GM12891 (cell line): ENCODE measurements at regions not wholly inside any gene's neighbourhood (a gene's known extent, or its start where the extent isn't known, plus 50 kb on each side); places are given as distances from the start of the nearest gene placed in this dataset.

Experiments used
- DNase-seq: peaks from one replicate; pipeline ENCODE4 v3.0.0; 2011; ENCODE audit warnings: low spot score; ENCODE audit not compliant: insufficient read length
- FAIRE-seq: peaks from 2 replicates; lab custom pipeline; 2011; peaks lifted over from hg19 to GRCh38; lab: Jason Lieb, UNC
- PAX5 ChIP-seq: IDR thresholded peaks from 2 replicates; pipeline ENCODE4 v1.6.1; 2011; ENCODE audit warnings: low read length, moderate library complexity, mild to moderate bottlenecking; ENCODE audit not compliant: insufficient read depth, severe bottlenecking
- POLR2A ChIP-seq: IDR thresholded peaks from 2 replicates; pipeline ENCODE4 v1.6.1; 2011; ENCODE audit warnings: low read depth, low read length, control low read depth
- POLR2AphosphoS5 ChIP-seq: IDR thresholded peaks from 2 replicates; pipeline ENCODE4 v1.6.1; 2011; ENCODE audit warnings: low read depth, low read length, control low read depth
- POU2F2 ChIP-seq: IDR thresholded peaks from 2 replicates; pipeline ENCODE4 v1.6.1; 2011; ENCODE audit warnings: low read depth, mild to moderate bottlenecking, control low read depth, low read length, moderate library complexity
- SPI1 ChIP-seq: IDR thresholded peaks from 2 replicates; pipeline ENCODE4 v1.6.1; 2011; ENCODE audit warnings: low read depth, low read length, control low read depth
- TAF1 ChIP-seq: IDR thresholded peaks from 2 replicates; pipeline ENCODE4 v1.6.1; 2011; ENCODE audit warnings: low read depth, low read length, control low read depth

GRCh38 chr15:61685971-61686370, 374.3 kb downstream of the VPS13C start:
- DNase-seq: no peak
- FAIRE-seq: no peak
- no peak for TF ChIP-seq POLR2A
- TF ChIP-seq POU2F2: no peak
- no peak for TF ChIP-seq POLR2AphosphoS5
- no peak for TF ChIP-seq PAX5
- TF ChIP-seq TAF1: no peak
- TF ChIP-seq SPI1: no peak

DNA sequence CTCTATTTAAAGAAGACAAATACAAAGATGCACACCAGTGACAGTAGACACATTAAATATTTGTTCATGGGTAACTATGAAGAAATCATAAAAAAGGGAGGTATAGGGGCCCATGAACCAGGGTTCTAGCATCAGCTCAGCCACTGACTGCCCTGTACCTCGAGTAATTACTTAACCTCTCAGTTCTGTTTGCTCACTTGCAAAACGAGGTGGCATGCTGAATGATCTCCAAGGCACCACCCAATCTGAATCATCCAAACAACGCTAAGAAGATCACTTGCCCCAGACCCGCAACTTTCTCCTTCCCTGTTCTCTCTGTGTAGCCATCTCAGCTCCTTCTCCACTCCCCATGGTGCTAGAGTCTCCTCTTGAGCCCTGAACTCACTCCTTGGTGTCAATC, 374.7 kb downstream of the VPS13C start:
- FAIRE-seq: no peak
- no peak for DNase-seq
- TF ChIP-seq POLR2AphosphoS5 (no peak), SPI1 (no peak), POLR2A (no peak), TAF1 (no peak), PAX5 (no peak), POU2F2 (no peak)

DNA sequence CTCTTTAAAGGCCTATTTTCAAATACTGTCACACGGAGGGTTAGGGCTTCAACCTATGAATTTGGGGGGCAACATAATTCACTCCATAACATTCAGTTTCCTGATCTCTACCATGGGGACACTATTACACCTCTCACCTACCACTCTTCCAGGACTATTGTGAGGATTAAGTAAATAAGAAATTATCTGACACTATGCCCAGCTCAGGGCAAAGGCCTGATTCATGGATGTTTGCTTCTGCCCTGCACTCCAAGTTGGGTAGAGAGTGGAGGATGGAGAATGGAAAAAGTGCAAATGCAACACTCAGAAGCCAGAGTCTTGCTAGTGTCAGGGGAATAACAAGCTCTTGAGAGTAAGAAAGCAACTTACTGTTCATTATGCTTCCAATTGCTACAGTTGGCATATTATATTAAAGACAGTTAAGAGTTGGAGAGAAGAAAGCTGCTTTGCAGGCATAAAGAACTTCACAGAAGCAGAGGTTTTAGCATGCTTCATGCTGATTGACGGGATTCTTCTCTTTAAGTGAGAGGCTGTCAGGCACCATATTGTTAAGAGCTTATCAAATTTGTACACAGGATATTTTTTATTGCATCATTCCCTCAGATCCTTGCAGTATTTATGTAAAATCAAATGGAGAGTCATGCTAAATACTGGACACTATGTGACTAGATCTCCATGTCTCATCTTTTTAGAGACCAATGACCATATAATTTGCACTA, 375.3 kb downstream of the VPS13C start:
- FAIRE-seq: no peak
- TF ChIP-seq TAF1: no peak
- TF ChIP-seq POLR2AphosphoS5: no peak
- TF ChIP-seq POU2F2: no peak
- no peak for TF ChIP-seq PAX5

DNA sequence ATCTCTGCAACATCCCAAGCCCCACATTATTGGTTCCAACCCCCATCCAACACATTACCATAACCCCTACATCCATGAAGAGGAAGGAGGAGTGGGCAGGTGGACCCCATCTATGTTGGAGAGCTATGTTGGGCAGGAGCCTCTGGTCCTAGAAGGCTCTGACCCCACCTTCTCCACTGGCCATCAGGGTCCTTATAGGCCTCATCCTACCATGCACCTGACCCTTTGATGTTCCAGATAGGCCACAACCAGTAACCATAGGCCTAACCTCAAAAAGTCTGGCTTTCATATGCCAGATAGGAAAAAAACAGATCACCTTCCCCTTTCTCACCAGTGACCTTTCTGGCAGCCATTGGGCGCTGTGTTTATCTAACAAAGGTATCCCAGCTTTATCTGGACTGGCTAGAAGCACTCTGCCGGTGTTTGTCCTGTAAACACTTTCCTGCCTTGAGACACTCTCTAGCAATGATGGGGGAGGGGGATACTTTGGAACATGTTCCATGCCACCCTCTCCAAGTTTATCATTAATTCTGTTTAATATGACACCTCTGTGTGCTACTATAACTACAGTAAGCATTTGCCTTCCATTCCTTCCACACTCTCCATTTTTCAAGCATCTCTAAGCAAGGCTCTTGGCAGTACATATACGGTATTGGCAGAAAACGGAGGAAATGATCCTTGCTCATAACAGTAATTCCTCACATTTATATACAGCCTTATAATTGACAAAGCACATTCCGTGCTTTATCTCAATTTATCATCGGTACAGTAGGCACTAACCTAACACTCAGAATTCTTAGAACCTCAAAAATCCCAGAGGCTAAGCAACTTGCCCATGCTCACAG, 377.1 kb downstream of the VPS13C start:
- FAIRE-seq (no peak), DNase-seq (no peak)
- no peak for TF ChIP-seq POLR2A
- no peak for TF ChIP-seq POLR2AphosphoS5
- no peak for TF ChIP-seq PAX5
- no peak for TF ChIP-seq POU2F2
- no peak for TF ChIP-seq SPI1
- TF ChIP-seq TAF1: no peak

More for the DNA sequence above, 375.3 kb downstream of the VPS13C start:
- no peak for DNase-seq

GRCh38 chr15:61681676-61682075, 378.6 kb downstream of the VPS13C start:
- no peak for FAIRE-seq
- no peak for DNase-seq
- TF ChIP-seq PAX5 (no peak), TAF1 (no peak), SPI1 (no peak), POLR2AphosphoS5 (no peak), POU2F2 (no peak), POLR2A (no peak)

DNA sequence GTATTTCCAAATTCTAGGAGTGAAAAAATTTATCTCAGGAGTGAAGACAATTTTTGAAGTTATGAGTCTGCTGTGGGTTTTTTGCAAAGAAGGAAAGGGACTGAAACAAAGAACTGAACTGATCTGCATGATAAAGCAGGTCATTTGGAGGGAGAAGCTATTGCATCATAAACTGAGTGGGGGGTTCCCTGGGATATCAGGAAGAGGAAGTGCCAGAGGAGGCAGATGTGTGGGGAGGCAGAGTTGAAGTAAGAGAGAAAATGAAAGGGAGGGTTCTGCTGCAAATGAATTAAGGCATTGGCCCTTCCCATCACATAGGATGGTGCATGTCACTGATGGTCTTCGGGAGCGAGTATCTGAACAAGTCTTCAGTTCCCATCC, 379.2 kb downstream of the VPS13C start:
- TF ChIP-seq POLR2A (no peak), SPI1 (peak; percentile 24; the same call in 1 of the 2 replicates)
- FAIRE-seq: no peak
- DNase-seq: no peak

DNA sequence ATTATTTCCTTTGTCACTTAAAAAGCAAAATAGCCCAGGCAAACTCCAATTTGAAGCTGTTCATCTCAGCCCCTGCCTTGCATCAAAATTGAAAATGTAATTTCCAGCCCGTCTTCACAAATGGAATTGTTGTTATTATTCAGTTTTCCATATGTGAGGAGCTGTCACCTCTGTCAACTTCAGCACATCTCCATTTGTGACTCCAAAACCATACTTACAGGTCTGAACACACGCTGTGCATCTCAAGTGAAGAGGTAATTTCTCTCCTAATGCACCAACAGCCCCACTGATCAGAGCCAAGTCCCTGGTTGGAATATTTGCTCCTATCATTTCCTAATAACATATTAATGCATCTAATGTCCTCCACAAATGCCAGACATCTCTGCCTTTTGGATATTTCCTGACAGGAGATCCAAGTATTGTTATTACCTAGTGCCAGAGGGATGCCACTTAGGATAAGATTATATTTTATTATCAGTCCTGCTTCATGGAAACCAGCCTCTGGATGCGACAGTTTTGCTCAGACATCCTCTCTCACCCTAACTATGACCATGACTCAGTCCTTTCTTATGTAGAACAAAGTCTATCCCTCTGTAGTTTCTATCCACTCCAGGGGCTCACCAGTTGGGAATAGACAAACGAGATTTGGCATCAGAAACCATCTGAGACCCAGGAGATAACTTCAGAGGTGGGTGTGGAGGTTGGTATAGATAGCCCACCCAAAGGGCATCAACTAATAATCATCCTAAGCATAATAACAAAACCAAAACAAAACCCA, 379.8 kb downstream of the VPS13C start:
- no peak for TF ChIP-seq POU2F2
- TF ChIP-seq PAX5: no peak
- TF ChIP-seq POLR2A: no peak
- TF ChIP-seq POLR2AphosphoS5: no peak
- TF ChIP-seq SPI1: no peak
- no peak for TF ChIP-seq TAF1
- DNase-seq (no peak), FAIRE-seq (no peak)

DNA sequence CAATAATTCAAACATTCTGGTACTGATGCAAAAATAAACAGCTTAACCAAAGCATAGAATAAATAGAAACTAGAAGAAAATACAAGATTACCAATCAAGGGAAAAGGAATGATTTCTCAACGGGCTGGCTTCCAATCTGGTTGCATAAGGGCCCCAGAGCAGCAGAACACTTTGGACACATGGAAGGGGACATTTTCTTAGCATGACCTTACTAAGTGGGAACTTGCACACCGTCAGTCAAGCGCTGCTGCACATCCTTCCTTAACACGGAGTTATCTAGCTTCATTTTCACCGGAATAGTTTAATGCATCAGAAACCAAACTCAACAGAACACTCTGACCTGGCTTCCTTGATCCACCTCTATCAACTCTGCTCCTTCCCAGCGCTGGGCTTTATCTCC, 388.5 kb downstream of the VPS13C start:
- FAIRE-seq (no peak), DNase-seq (no peak)
- TF ChIP-seq PAX5 (no peak), POU2F2 (no peak), POLR2A (no peak), POLR2AphosphoS5 (no peak), TAF1 (no peak), SPI1 (no peak)

- FAIRE-seq: no peak
- no peak for DNase-seq
- TF ChIP-seq POU2F2 (no peak), POLR2A (no peak), POLR2AphosphoS5 (no peak), TAF1 (no peak), PAX5 (no peak), SPI1 (no peak)
Observed at GRCh38 chr15:61668444-61668843, 391.8 kb downstream of the VPS13C start.
